Cerebellar cortex (tissue), 1 donor: ENCODE measurements at regions not wholly inside any gene's neighbourhood (a gene's known extent, or its start where the extent isn't known, plus 50 kb on each side); places are given as distances from the start of the nearest gene placed in this dataset.

Source experiments
- DNase-seq: peaks from one replicate; pipeline ENCODE4 v3.0.0-alpha.2; 2015; ENCODE audit warnings: low spot score

DNA sequence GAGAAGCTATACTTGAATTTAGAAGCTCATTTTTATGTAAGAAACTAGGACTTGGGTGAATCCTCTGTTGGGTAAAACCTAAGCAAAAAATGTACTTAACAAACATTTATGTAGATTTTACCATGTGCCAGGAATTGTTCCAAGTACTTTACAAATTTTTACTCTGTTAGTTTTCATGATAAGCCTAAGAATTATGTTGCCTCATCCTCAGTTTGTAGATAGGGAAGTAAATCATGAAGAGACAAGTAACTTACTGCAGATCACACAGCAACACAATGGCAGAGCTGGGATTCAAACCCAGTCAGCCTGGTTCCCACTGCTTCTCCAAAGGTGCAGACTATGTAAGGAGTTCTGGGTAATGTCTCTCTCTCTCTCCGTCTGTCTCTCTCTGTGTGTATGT, 169.9 kb downstream of the DIPK2A start:
- DNase-seq: no peak

DNA sequence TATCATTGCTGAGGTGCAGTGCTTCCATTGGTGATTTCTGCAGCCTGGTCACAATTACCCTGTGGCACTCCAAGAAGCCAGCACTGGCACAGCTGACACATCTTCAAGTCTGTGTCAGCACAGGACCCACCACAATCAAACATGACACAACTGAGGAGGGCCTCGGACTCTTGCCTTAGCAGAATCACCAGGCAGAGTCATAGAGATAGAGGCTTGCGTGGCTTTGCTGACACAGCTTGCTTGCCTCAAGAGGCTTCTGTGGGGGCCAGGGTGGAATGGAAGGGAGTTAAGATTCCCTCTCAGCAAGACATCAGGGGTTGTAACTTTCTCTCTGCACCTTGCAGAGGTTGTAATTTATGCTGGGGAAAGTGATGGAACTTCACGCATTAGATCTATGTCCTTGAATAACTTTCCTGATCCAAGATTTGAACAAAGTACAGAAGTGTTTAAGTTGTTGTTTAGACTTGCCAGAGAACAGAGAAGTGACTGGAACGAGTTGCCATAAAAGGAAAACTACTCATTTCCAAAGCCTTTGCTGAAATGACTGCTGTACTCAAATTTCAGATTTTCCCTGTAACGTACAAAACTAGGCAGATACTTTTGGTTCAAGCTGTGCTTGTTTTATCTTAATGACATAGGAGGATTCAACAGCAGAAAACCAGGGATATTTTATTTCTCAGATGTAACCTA, 170.7 kb downstream of the DIPK2A start:
- no peak for DNase-seq

DNA sequence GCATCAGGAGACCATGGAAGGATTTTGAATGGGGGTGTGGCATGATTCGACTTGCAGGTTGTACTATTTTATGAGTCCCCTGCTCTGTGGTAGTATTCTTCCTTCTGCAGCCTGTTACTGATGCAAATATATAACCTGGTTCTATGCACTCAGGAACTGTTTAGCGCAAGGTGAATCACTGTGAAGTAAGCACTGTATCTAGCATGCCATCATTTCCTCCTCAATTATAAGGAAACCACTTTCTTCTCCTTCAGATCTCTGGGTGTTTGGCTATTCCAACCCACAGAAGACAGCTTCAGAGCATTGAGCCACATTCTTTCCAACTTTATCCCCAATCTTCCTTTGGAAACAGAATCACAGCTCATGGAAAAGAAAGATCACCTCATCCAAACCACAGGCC, 176.7 kb downstream of the DIPK2A start:
- DNase-seq: no peak

DNA sequence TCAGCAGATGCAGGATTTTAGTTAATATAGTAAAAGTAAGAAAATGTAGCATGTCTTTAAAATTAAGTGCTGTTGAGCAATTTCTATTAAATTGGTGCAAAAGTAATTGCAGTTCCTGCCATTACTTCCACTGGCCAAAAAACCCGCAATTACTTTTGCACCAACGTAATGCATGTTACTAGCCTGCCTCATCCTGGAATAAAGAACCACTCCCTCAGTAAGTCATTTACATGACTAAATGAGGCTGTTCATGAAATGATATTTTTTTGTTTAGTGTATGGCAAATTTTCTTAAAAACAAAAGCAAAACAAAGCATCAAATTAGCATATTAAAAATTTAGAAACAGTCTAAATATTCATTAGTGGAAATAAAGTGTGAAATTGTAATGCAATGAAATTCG, 180.4 kb downstream of the DIPK2A start:
- DNase-seq: no peak

DNA sequence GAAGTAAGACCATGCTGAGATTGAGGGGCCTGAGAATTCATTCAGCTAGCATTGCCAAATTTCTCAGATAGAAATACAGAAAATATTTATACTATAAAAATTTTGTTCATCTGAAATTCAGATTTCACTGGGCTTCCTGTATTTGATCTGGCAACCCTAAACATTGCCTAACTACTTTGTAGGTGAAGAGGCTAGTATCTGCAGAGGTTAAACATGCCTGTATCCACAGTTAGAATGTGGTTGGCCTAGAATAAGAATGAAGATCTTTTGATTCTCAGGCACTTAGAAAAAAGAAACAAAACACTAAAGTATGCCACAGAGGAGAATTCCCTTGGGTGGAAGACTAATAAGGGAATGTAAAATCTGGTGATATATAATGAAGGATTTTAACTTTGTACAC, 189.0 kb downstream of the DIPK2A start:
- no peak for DNase-seq

DNA sequence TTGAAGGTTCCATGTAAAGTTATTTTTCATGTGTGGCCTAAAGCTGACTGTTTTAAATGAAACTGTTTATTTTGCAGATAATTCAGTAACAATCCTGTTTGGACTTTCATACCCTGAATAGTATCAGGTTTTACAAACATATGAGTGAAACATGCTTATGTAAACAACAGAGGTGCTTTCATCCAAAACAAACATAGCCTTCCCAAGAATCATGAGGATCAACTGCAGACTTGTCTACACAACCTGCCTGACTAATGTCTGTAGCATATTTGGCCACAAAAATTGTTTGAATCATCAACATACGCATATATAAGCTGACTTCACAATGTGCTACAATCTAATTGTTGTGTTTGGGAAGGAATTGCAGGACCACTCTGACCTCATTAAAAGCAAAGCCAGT, 190.4 kb downstream of the DIPK2A start:
- no peak for DNase-seq

DNA sequence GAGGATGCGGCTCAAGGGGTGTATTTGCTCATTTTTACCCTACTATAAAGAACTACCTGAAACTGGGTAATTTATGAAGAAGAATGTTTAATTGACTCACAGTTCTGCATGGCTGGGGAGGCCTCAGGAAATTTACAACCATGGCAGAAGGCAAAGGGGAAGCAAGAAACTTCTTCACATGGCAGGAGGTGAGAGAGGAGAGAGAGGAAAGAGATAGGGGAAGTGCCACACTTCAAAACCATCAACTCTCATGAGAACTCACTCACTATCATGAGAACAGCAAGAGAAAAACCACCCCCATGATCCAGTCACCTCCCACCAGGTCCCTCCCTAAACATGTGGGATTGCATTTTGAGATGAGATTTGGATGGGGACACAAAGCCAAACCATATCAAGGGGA, 192.7 kb downstream of the DIPK2A start:
- DNase-seq: no peak

DNA sequence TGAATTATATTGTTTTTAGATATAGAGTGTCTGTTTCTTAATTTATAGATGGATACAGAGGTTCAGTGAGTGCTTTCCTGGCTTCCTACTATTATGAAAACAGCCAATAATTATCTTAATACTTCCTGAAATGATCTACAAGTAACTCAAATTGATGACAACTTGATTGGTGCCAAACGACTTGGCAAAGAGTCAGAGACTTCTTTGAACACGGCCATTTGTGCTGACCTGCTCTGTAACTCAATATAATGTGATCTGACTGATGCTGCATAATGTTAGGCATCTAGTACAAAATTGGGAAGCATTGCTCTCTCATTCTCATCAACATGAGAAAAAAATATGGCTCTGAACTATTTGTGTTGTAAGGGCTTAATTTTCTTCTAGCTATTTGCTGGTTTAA, 193.9 kb downstream of the DIPK2A start:
- no peak for DNase-seq

DNA sequence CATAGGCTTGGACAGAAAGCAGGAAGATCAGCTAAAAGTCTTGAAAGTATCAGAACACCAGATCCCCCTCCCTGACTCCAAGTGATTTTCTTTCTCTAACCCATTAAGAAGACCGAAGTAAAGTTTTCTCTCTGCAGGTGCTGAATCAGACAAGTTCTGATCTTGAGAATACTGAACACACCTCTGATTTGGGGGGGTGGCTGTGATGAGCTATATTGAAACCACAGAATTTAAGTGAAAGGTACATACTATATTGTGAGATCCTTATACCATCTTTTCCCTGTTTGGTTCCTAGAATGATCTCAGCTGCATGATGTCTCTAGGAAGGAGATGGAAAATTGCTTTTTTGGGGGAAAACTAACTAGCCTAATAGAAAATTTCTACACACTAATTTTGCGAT, 196.0 kb downstream of the DIPK2A start:
- DNase-seq: no peak

DNA sequence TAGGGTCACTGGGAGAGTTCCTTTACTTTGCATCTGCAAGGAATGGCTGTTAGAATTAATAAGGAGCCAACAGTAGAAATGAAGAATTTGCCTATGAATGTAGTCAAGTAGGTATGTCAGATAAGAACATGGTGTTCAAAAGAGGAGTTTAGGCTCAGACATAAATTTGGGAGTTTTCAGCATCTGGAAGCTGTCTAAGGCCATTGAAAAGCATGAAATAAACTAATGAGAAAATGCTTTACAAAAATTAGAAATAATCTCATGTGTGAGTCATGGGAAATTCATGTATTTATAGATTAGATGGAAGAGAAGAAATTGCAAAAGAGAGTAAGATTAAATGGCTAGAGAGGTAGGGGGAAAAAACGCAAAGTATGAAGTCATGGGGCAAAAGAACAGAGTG, 201.9 kb downstream of the DIPK2A start:
- DNase-seq: no peak

DNA sequence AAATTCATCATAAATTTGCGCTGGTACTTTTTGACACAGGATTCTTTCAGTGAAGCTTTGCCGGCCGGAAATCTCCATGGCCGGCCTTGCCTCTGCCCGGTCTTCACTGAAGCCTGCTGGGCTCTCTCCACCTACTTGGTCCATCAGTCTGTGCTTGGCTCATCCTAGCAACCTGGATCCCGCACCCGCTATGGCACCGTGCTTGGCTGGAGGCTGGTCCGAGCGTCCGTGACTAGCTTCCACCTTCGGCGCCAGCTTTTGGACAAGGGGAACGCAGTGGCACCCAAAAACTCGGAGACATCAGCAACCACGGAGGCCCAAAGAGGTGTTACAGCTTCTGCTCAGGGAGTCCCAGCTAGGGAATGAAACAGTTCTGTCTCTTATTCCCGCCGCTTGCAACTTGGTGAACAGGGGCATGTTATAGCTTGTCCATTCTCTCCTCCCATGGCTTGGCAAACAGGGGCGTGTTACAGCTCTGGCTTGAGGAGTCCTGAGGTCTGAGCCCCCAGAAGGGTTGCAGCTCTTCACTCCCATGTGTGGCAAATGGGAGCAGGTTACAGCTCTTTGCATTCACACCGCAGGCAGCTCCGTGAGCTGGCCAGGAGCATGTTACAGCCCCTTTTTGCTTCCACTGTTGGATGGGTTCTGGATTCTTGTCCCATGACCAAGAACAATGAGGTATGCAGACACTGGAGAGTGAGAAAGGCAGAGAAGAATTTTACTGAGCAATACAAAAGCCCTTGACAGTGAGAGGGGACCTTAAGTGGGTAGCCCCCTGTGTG, 204.2 kb downstream of the DIPK2A start:
- DNase-seq: no peak

DNA sequence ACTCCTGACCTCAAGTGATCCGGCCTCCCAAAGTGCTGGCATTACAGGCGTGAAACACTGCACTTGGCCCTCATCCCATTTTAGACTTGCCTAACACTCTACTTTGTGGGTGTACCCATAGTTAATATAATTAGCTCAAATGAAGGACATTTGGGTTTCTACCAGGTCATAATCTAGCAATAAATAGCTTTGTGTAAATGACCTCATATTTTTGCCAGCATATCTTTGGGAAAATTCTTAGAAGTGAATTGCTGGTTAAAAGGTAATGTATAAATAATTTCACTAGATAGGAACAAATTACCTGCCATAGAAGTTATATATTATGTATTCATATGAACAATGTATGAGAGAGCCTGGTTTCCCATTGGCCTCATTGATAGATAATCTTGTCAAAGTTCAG, 206.0 kb downstream of the DIPK2A start:
- no peak for DNase-seq

DNA sequence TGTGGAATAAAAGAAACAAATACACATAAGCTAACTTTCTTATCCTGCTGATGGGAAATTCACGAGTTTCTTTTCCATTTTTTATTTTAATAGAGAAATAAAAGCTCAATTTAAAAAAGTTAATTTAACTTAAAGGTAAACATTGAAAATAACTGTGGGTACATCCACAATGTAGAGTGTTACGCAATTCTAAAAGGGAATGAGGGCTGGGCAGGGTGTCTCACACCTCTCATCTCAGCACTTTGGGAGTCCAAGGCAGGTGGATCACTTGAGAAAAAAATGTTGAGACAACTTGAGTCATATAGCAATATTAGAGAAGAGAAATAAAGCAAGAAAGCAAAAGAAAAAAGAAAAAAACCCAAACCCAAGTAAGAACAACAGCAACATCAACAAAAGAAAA, 207.0 kb downstream of the DIPK2A start:
- no peak for DNase-seq

DNA sequence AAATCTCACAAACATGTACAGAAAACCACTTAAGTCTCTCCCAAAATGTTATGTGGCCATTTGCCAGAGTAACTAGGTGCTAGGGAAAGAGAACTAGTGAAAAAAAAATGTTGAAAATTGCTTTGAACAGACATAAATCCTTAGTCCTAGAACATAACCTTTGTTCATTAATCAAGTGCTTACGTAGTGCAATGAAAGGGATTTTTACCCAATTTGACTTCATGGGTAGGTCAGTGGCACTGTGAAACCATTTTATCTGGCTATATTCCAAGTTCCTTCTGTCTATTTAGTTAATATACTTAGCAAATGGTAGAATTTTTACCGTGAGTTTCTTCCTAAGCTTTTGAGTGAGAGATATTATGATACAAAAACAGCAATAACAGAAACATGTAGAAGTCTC, 209.4 kb downstream of the DIPK2A start:
- peak; percentile 37 for DNase-seq

DNA sequence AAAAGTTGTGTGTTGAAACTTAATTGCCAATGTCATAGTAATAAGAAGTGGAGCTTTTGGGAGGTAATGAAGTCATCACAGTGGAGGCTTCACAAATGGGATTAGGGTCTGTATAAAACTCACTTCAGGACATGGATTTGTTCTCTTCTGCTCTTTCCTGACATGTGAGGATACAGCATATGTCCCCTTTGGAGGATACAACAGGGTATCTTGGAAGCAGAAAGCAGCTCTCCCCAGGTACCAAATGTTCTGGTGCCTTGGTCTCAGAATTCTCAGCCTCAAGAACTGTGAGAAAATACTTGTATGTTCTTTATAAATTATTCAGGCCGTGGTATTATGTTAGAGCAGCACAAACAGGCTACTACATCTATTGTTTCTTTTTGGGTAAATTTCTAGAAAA, 210.9 kb downstream of the DIPK2A start:
- DNase-seq: peak; percentile 82

DNA sequence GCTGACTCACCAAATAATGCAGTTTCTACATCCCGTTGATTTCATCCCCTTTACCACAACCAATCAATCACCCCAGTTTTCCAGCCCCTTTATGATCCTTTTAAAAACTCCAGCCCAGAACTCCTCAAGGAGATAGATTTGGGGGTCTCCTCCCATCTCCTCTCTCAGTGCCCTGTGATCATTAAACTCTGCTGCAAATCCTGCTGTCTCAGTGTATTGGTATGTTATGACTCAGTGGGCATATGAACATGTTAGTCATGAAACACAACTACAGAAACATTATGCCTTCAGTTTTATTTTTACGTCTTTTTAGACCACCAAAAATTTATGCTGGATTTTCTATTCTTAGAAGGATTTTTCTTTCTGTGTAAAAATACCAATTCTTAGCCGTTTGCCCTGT, 213.7 kb downstream of the DIPK2A start:
- DNase-seq: no peak

DNA sequence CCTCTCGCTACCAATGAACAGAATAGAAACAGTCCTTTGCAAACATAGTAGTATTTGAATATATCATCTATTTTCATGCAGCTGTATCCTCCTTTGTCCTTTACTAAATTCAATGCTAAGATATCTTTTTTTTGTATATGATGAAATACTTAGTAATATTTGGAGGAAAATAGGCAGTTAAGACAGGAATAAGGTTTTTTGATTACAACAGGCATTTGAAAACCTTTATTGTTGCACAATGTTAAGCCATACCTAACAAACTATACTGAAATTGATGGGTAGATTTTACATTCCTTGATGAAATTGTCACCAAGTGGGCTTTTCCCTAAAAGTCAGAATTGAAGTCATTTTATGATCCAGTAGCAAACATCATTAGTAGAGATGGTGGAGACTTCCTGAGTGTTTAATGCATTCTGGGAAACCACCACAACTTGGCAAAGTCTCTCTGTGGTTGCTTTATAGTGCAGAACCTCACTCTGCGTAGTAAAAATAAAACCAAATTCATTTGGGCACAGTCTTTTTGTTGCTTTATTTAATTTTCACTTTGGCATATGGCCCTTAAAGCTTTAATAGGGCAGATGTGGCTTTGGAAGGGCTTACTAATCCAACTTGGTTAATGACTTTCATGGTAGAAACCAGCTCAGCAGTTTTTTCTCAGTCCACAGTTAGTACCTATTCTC, 216.0 kb downstream of the DIPK2A start:
- DNase-seq: no peak

DNA sequence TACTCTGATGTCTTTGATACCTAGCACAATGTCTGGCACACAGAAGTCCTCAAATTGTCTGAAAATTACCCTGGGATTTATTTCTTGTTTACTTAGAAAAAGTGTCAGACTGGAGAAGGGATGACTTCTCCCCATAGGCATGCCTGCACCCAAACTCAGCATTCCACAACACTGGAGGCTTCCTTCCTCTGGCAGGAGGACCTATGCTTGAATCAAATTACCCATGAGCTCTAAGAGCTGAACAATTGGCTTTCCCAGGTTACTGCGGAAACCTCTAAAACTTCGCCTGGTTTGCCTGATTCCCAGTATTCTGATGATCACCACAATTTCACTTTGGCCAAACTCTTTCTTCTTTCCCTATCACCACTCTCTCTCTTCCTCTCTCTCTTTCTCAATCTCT, 217.4 kb downstream of the DIPK2A start:
- no peak for DNase-seq

DNA sequence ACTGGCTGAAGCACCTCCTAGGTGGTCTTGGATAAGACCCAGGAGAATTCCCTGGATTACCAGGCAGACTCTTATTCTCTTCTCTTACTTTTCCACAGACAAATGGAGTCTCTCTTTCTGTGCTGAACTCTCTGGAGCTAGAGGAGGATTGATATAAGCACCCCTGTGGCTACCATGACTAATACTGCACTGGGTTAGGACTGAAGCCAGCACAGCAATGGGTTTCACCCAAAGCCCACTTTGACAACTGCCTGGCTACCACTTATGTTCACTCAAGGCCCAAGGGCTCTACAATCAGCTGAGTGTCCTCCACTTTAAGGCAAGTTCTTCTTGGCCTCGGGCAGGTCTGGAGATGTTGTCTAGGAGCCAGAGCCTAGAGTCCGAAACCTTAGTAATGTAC, 225.5 kb downstream of the DIPK2A start:
- no peak for DNase-seq

DNA sequence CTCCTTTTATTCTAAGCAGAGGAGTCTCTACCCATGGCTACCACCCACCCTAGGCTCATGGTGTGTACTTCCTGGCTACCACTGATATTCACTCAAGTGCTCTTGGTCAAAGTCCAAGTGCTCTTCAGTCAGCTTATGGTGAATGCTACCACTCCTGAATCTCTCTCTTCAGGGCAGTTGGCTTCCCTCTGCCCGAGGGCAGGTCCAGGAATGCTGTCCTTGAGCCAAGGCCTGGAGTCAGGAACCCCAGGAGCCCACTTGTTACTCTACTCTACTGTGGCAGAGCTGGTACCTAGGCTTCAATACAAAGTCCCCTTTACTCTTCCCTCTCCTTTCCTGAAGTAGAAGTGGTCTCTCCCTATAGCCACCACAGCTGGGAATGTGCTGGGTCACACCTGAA, 226.0 kb downstream of the DIPK2A start:
- no peak for DNase-seq

DNA sequence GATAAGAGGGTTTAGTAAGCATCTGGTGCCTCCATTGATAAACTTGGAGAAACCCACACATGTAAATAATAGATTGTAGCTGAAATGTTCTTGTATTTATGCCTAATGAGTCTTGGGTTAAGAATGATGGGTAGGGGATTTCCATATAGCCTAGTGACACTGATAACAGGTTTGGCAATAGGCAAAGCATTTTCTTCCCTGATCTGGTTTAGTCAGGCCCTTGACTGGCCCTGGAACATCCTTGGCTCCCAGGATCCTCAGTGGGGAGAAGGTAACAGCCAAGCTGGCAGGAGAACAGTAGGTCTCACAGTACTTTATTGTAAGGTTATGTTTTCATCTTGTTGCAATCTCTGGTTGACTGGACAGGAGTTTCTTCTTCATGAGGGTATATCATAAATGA, 228.4 kb downstream of the DIPK2A start:
- DNase-seq: no peak

DNA sequence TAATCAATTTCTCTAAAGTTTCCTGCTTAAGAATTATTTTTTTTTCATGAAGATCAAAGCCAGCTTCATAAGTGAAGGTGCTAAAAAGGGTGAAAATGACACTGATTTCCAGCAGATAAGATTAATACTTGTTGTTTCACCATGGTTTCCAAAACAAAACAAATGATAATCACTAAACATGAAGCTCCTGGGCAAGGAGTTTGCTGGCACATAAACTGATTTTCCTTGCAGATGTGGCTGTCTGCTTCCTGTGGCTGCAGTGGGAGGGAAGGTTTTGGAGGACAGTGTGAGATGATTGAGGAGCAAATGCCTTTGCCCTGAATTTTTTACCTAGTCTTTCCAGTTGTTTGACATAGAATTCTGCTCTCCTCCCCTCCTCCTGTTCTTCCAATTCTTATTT, 228.8 kb downstream of the DIPK2A start:
- no peak for DNase-seq

DNA sequence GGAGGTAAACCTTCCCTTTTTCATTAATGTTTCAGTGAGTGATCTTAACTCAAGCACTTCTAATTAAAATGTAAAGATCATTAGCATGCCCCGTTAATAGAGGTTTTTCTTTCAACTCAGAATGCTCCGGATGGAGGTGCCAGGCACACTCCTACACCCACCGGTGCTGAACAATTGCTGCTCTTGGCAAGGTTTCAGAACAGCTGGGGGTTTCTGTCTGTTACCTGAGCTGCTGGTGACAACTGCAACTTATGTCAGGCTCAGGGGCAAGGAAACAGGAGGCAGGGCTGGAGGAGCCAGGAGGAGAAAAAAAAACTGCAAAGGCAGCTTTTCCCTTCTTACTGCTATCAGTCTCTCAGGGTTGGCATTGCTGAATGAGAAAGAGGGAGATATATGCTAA, 250.1 kb downstream of the DIPK2A start:
- DNase-seq: peak; percentile 29
